ENCODE measurements at regions not wholly inside any gene's neighbourhood (a gene's known extent, or its start where the extent isn't known, plus 50 kb on each side); places are given as distances from the start of the nearest gene placed in this dataset.

DNA sequence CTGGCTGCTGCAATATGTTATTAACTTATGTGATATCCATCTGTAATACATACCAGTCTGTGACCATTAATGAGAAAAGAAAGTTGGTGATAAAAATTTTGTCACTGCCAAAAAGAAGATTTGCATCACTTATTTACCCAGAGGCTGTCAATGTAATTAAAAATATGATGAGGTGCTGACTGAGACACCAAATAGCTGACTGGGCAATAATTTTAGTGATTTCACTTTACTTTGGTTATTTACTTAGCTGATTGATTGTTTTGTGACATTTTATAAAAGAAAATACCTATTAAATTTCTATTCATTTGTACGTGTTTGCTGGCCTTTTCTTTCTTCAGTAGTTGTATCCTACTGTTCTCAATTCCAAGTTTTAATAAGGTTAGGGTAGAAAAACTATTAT, 139.2 kb downstream of the HLX start:
- Histone ChIP-seq H3K4me3 (ENCODE audit: low read length) (no peak overlapping the region), H3K36me3 (ENCODE audit: control insufficient read depth, insufficient read depth, low read length) (no peaks in the 10 kb centered on the region), H3K27me3 (ENCODE audit: control insufficient read depth, insufficient read depth, low read length, poor library complexity, severe bottlenecking) (peaks cover 7% of the 10 kb centered on the region), H3K27ac (ENCODE audit: low read depth, low read length) (no peak overlapping the region), H3K9ac (ENCODE audit: extremely low read depth, low read length, poor library complexity, severe bottlenecking) (no peak overlapping the region), H3K4me1 (ENCODE audit: control insufficient read depth, insufficient read depth, low read length) (no peaks in the 10 kb centered on the region), H3K9me3 (ENCODE audit: control insufficient read depth, low read length) (no peaks in the 10 kb centered on the region)
- Mint-ChIP-seq H3K9me3 (no peaks in the 10 kb centered on the region), H3K27me3 (ENCODE audit: insufficient read depth) (peaks cover 15% of the 10 kb centered on the region), H3K4me1 (no peaks in the 10 kb centered on the region), H3K27ac (no peak overlapping the region), H3K36me3 (ENCODE audit: low read depth) (no peaks in the 10 kb centered on the region), H3K4me3 (no peak overlapping the region)
- no peak for DNase-seq
- WGBS, 2 experiments (ENCODE audit: insufficient coverage in 1 of 2, insufficient read length in 1 of 2) = no CpG with 5 or more reads among the region's 1 CpG
- TF ChIP-seq, protein P1, sequence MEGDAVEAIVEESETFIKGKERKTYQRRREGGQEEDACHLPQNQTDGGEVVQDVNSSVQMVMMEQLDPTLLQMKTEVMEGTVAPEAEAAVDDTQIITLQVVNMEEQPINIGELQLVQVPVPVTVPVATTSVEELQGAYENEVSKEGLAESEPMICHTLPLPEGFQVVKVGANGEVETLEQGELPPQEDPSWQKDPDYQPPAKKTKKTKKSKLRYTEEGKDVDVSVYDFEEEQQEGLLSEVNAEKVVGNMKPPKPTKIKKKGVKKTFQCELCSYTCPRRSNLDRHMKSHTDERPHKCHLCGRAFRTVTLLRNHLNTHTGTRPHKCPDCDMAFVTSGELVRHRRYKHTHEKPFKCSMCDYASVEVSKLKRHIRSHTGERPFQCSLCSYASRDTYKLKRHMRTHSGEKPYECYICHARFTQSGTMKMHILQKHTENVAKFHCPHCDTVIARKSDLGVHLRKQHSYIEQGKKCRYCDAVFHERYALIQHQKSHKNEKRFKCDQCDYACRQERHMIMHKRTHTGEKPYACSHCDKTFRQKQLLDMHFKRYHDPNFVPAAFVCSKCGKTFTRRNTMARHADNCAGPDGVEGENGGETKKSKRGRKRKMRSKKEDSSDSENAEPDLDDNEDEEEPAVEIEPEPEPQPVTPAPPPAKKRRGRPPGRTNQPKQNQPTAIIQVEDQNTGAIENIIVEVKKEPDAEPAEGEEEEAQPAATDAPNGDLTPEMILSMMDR (conservative IDR thresholded peaks at IDR 0.05) = no peak

DNA sequence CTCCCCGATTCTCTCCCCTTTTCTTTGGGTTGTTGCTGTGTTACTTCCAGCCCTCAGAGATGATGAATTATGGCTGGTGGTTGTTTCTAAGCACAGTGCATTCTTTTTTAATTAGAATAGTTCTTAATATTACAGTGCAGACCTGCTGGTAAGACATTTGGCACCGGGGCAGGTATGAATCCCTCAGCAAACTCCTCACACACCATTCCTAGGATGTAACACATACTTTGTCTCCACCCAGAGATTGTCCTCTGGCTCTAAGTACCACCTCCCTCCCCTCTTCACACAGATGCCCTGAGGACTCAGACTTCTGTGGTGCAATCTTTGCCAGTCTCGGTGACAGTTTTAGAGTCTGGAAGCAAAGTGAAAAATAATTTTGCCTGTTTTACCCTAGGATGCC, 143.1 kb downstream of the HLX start:
- no peaks in the 10 kb centered on the region for H3K36me3 ChIP-seq (ENCODE audit: control insufficient read depth, insufficient read depth, low read length)
- Mint-ChIP-seq H3K9me3 (no peaks in the 10 kb centered on the region), H3K27me3 (ENCODE audit: insufficient read depth) (peaks cover 15% of the 10 kb centered on the region), H3K27ac (no peak overlapping the region), H3K36me3 (ENCODE audit: low read depth) (no peaks in the 10 kb centered on the region), H3K4me1 (no peaks in the 10 kb centered on the region), H3K4me3 (no peak overlapping the region)
- H3K27me3 ChIP-seq (ENCODE audit: control insufficient read depth, insufficient read depth, low read length, poor library complexity, severe bottlenecking) = peaks cover 7% of the 10 kb centered on the region
- no peaks in the 10 kb centered on the region for H3K9me3 ChIP-seq (ENCODE audit: control insufficient read depth, low read length)
- no peak overlapping the region for H3K4me3 ChIP-seq (ENCODE audit: low read length)
- H3K9ac ChIP-seq (ENCODE audit: extremely low read depth, low read length, poor library complexity, severe bottlenecking) = no peak overlapping the region
- TF ChIP-seq, protein P1 (conservative IDR thresholded peaks at IDR 0.05) = no peak
- WGBS, 2 experiments (ENCODE audit: insufficient coverage in 1 of 2, insufficient read length in 1 of 2) = 95 to 100% methylated on average over 2 to 3 of the region's 3 CpGs
- H3K27ac ChIP-seq (ENCODE audit: low read depth, low read length) = no peak overlapping the region
- DNase-seq = no peak
- no peaks in the 10 kb centered on the region for H3K4me1 ChIP-seq (ENCODE audit: control insufficient read depth, insufficient read depth, low read length)

DNA sequence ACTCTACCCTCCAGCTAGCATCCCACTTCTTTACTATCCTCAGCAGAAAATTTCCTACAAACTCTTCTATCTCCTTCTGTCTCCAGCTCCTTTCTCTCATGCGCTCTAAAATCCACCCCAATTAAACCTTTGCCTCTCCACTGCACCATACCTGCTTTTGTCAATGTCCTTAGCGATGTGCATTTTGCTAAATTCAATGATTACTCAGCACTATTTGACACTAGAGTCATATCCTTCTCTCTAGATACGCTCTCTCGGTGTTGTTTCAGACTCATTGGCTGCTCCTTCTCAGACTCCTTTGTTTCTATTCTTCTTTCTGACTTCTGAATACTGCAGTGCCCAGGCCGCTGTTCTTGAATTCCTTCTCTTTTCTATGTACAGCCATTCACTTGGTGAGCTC, 144.2 kb downstream of the HLX start:
- H3K9ac ChIP-seq (ENCODE audit: extremely low read depth, low read length, poor library complexity, severe bottlenecking) = no peak overlapping the region
- peaks cover 7% of the 10 kb centered on the region for H3K27me3 ChIP-seq (ENCODE audit: control insufficient read depth, insufficient read depth, low read length, poor library complexity, severe bottlenecking)
- Mint-ChIP-seq H3K27ac (no peak overlapping the region), H3K27me3 (ENCODE audit: insufficient read depth) (peaks cover 14% of the 10 kb centered on the region), H3K4me1 (no peaks in the 10 kb centered on the region), H3K9me3 (no peaks in the 10 kb centered on the region), H3K36me3 (ENCODE audit: low read depth) (no peaks in the 10 kb centered on the region), H3K4me3 (no peak overlapping the region)
- H3K4me3 ChIP-seq (ENCODE audit: low read length) = no peak overlapping the region
- no peaks in the 10 kb centered on the region for H3K4me1 ChIP-seq (ENCODE audit: control insufficient read depth, insufficient read depth, low read length)
- WGBS, 2 experiments (ENCODE audit: insufficient coverage in 1 of 2, insufficient read length in 1 of 2) = 93 to 94% methylated on average over 5 of the region's 5 CpGs
- H3K9me3 ChIP-seq (ENCODE audit: control insufficient read depth, low read length) = no peaks in the 10 kb centered on the region
- DNase-seq = no peak
- no peaks in the 10 kb centered on the region for H3K36me3 ChIP-seq (ENCODE audit: control insufficient read depth, insufficient read depth, low read length)
- TF ChIP-seq, protein P1 (conservative IDR thresholded peaks at IDR 0.05) = no peak
- H3K27ac ChIP-seq (ENCODE audit: low read depth, low read length) = no peak overlapping the region
